ENCODE measurements at regions not wholly inside any gene's neighbourhood (a gene's known extent, or its start where the extent isn't known, plus 50 kb on each side); places are given as distances from the start of the nearest gene placed in this dataset.
"Not testable (repeated sequence)": the region's sequence is repeated elsewhere in the genome, so short reads cannot be mapped to it uniquely, and the experiment has no call there.

GRCh38 chr9:21605489-21605931, 123.4 kb upstream of the IFNE start:
- no peak for DNase-seq

DNA sequence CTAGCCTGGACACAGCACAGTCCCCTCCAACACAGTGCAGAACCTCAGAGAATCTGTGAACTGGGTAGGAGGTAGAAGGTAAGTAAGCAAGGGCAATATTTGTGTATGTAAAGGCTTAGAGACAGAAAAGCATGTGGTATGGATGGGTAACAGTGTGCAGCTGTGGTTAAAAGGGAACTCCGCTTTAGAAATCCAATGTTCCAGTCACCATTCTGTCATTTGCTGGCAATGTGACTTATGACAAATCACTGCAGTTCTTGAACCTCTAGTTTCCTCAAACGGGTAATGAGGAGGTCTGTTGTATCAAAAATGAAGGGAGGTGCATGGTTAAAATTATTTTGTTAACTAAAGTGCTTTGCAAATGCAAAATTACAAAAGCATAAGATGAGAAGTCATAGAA, 125.5 kb upstream of the IFNE start:
- no peak for DNase-seq

DNA sequence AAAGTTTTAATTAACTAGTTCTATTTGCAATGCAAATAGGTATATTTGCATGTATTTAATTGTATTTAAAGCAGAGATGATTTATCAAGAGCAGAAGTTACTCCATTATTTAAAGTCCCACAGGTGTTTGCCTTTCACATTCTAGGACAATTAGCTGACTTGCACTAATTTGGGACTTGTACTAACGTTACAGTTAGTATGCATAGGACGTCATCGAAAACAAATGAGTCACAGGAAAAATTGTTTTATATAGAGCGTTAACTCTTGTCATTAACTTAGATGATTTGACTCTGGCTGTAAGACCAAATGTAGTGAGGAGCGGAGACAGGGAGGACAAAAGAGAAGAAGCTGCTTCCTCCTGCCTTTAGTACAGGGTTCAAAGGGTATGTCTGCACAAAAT, 126.1 kb upstream of the IFNE start:
- DNase-seq = no peak

- no peak for DNase-seq
Observed at GRCh38 chr9:21609506-21609905, 127.4 kb upstream of the IFNE start.

GRCh38 chr9:21611891-21612290, 129.8 kb upstream of the IFNE start:
- no peak for DNase-seq

- no peak for DNase-seq
Observed at GRCh38 chr9:21615018-21615417, 132.9 kb upstream of the IFNE start.

GRCh38 chr9:21615446-21615845, 133.3 kb upstream of the IFNE start:
- DNase-seq = no peak

GRCh38 chr9:21616082-21616778, 134.1 kb upstream of the IFNE start:
- no peak for DNase-seq

DNA sequence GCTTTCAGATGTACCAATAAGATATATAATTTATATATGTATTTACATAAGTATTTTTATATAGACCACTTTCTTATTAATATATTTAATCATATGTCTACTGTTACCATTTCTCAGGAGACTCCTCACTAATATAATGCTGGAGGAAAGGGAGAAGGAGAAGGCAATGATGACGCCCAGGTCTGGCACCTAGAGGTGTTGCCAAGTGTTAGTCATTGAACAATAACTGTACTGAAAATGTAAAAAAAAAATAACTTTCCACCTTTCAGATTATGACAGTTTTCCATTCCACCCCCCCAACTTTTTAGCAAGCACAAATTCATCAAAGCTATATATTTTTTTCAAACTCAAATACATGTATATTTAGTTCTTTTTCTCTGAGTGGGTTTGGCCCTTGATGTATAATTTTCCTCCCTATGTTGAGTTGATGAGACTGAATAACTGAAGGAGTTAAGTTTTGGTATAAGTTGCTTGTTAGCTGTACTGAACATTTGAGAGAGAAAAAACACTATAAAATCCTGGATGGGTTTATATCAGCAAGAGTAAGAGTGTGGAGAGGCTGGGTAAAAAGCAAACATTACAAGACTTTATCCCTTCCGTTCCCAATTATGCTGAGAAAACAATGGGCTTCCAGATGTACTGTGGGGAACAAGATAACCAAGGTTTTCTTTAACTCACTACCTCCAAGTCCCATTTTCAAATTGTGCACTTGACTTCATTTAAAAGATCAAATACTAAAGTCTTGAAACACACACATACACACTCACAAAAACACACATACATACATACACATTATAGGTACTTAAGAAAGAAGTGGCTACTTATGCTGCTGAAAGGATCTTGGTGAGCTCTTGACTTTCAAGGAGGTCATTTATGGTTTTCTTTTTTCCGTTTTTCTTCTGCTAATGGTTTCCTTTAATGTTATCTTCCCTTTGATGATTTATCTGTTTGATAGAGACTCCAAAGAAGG, 142.8 kb upstream of the IFNE start:
- DNase-seq = no peak

DNA sequence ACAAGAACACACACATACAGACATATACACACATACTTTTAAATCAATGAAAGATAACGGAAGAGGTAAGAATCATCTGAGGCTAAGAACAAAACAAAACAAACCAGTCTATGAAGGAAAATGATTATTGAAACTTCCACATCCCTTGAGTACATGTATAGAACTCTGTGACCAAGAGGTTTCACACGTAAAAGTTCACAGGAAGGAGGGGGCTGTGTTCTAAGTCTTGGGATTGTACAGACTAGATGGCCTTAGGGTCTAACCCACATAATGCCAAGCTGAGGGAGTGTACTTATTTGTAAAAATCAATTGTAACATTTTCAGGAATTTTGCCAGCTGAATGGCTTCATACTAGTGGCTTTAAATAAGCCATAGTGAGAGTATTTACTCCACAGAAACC, 144.4 kb upstream of the IFNE start:
- no peak for DNase-seq

DNA sequence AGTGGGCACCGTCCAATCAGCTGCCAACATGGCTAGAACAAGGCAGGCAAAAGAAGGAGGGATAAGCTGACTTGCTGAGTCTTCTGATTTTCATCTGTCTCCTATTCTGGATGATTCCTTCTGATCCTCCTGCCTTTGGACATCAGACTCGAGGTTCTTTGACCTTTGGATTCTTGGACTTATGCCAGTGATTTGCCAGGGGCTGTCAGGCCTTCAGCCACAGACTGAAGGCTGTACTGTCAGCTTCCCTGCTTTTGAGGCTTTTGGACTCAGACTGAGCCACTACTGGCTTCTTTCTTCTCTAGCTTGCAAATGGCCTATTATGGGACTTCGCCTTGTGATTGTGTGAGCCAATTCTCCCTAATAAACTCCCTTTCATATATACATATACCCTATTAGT, 146.8 kb upstream of the IFNE start:
- not testable (repeated sequence) for DNase-seq

DNA sequence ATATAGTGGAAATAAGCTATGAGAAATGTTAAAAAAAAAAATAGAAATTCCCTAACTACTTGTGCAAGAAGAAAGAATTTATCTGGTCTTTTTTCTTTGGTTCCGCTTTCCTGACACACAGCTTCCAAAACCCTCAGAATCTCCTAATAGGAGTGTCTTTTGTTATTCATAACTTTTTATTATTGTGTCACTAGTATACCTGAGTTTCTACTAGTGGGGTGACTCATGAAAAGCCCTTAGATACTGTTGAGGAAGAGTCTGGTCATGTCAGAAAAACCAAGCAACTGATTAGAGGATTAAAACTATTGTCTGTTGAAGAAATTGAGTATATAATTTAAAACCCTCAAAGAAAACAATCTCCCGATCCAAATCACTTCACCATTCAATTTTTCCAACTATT, 152.8 kb upstream of the IFNE start:
- no peak for DNase-seq

DNA sequence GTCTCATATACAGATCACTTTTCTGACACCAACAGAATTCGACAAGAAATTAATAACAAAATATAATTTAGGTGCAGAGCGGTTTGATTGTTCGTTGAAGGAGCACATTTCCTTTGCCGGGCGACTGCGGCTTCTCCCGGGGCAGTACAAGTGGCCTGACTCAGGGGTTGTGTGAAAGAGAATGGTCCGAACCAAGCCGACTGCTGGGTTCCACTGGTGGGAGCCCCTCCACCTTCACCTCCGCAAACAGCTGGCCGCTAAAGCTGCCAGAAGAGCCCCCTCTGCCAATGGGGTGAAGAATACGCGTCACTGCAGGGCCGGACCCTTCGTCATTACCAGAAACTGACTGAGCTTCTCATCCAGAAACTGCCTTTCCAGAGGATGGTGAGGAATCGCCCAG, 156.0 kb upstream of the IFNE start:
- no peak for DNase-seq

- no peak for DNase-seq
Observed at GRCh38 chr9:21653091-21653490, 149.3 kb upstream of the MTAP start.

DNA sequence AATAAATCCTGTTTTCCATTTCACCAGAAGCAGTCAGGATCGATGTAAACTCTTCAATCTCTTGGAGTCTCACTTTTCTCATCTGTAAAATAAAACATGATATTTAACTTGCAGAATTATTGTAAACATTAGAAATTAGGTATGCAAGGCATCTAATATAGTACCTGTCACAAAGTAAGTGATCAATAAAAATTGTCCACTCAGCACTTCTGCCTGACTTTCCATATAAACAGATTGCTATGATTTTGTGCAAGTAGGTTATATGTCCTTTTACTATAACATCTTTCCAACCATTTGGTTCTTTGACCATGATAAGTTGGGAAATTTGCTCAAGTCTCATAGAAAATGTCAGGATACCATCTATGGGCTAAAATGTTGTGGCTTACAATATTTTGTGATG, 148.8 kb upstream of the MTAP start:
- DNase-seq = no peak

- DNase-seq = no peak
Observed at GRCh38 chr9:21656776-21657674, 145.4 kb upstream of the MTAP start.

DNA sequence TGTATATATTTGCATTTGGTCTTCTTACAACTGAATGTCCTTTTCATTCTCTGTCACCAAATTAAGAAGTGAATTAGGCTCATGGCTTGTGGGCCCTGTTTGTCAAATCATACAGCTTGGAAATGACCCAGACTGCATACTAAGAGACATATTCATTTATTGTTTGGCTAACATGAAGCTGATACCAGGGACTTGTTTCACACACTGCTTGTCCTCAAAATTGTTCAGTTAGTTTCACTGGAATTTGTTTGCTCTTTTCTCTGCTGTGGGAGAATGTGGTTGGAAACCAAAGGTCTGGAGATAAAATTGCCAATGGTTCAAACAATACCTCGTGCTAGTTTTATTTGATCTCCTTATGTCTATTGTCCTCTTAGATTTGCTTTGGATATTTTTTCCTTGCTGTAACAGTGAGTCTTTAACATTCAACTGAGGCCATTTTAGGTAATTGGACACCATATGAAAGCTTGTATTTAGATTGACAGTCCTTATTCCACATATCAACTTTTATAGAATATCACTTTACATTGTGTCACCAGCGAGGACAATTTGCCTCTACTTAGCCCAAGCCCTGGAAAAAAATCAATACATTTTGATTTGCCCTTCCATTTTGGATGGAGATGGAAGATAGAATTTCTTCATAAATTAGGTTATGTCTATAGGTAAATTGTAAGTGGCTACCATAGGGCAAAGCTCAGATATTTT, 144.3 kb upstream of the MTAP start:
- no peak for DNase-seq

- DNase-seq = no peak
Observed at GRCh38 chr9:21660976-21661375, 141.5 kb upstream of the MTAP start.

DNA sequence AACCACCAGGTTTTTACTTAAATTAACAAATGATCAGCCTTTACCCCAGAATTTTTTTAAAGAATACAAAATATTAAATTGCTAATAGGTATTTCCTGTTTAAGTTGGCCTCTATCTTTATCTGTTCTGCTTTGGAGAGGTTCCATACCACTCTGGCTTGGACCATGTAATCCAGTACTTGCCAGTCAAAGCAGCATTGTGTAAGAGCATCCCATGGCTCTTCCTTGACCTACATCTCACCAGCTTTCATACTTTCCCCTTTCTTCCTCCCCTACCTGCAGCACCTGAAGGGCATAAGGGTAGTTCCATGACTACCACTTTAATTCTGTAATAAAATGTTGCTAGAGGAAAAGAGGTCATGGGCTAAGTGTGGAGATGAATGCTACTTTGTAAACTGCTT, 140.8 kb upstream of the MTAP start:
- no peak for DNase-seq

- DNase-seq = no peak
Observed at GRCh38 chr9:21668516-21668915, 133.9 kb upstream of the MTAP start.

GRCh38 chr9:21669701-21670100, 132.7 kb upstream of the MTAP start:
- no peak for DNase-seq

DNA sequence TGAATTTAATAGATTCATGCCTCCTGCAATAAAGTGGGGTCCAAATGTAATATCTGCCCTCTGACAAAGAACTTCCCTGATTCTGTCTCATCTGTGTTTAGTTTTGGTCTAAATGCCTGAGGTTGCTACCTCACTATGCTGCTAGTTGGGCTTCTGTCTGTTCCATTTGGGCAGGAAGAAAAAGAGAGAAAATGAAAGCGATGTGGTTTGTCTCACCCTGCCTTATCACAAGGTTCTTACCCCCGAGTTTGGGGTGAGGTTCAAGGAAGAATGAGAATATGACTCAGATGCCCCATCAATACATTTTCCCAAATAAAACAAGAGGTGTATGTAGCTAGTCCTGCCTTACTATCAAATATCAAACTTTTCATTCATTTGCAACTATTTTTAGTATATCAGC, 132.1 kb upstream of the MTAP start:
- DNase-seq = no peak

- no peak for DNase-seq
Observed at GRCh38 chr9:21672140-21672539, 130.3 kb upstream of the MTAP start.
